Astrocyte (in vitro differentiated cells and primary cell): ENCODE measurements at regions not wholly inside any gene's neighbourhood (a gene's known extent, or its start where the extent isn't known, plus 50 kb on each side); places are given as distances from the start of the nearest gene placed in this dataset.

ENCODE experiments used
- DNase-seq: peaks from one replicate; pipeline ENCODE4 v3.0.0-alpha.2; 2010; ENCODE audit warnings: low read depth
- FAIRE-seq: peaks from 2 replicates; lab custom pipeline; 2011; peaks lifted over from hg19 to GRCh38; lab: Jason Lieb, UNC
- H2AFZ ChIP-seq: 2 replicates; pipeline ENCODE4 v1.6.0; 2012; ENCODE audit warnings: low read depth, low read length, inconsistent platforms
- H3K27ac ChIP-seq: 2 replicates; pipeline ENCODE4 v1.5.1; 2011; ENCODE audit warnings: low read depth, low read length, inconsistent platforms
- H3K27me3 ChIP-seq: 2 replicates; pipeline ENCODE4 v1.6.0; 2011; ENCODE audit warnings: low read length, inconsistent platforms; ENCODE audit not compliant: insufficient read depth
- H3K36me3 ChIP-seq: 2 replicates; pipeline ENCODE4 v1.5.1; 2011; ENCODE audit warnings: low read length, inconsistent platforms; ENCODE audit not compliant: insufficient read depth
- H3K4me1 ChIP-seq: 2 replicates; pipeline ENCODE4 v1.5.1; 2011; ENCODE audit warnings: low read length, inconsistent platforms; ENCODE audit not compliant: insufficient read depth
- H3K4me2 ChIP-seq: 2 replicates; pipeline ENCODE4 v1.6.0; 2012; ENCODE audit warnings: low read length, inconsistent platforms
- H3K4me3 ChIP-seq: 2 replicates; pipeline ENCODE4 v1.5.1; 2011; ENCODE audit warnings: low read depth, mild to moderate bottlenecking, low read length, inconsistent platforms; ENCODE audit not compliant: insufficient read depth
- H3K79me2 ChIP-seq: 2 replicates; pipeline ENCODE4 v1.6.0; 2012; ENCODE audit warnings: mild to moderate bottlenecking, low read length, inconsistent platforms; ENCODE audit not compliant: insufficient read depth
- H3K9ac ChIP-seq: 2 replicates; pipeline ENCODE4 v1.6.0; 2012; ENCODE audit warnings: mild to moderate bottlenecking, low read length, inconsistent platforms
- H3K9me3 ChIP-seq: 2 replicates; pipeline ENCODE4 v1.5.1; 2012; ENCODE audit warnings: low read depth, mild to moderate bottlenecking, low read length, inconsistent platforms; ENCODE audit not compliant: insufficient read depth
- H4K20me1 ChIP-seq: 2 replicates; pipeline ENCODE4 v1.6.0; 2012; ENCODE audit warnings: low read length, inconsistent platforms; ENCODE audit not compliant: insufficient read depth
- H3K27ac Mint-ChIP-seq: one replicate; pipeline ENCODE4 v1.8.0; 2021; ENCODE audit warnings: mild to moderate bottlenecking, mixed read lengths; ENCODE audit not compliant: unreplicated experiment
- H3K27me3 Mint-ChIP-seq: one replicate; pipeline ENCODE4 v1.8.0; 2021; ENCODE audit warnings: low read depth, mixed read lengths; ENCODE audit not compliant: unreplicated experiment
- H3K36me3 Mint-ChIP-seq: one replicate; pipeline ENCODE4 v1.8.0; 2021; ENCODE audit warnings: low read depth, mixed read lengths; ENCODE audit not compliant: unreplicated experiment
- H3K4me1 Mint-ChIP-seq: one replicate; pipeline ENCODE4 v1.8.0; 2021; ENCODE audit warnings: low read depth, mixed read lengths; ENCODE audit not compliant: unreplicated experiment
- H3K4me3 Mint-ChIP-seq: one replicate; pipeline ENCODE4 v1.8.0; 2021; ENCODE audit warnings: mild to moderate bottlenecking, moderate library complexity, mixed read lengths; ENCODE audit not compliant: unreplicated experiment
- H3K9me3 Mint-ChIP-seq: one replicate; pipeline ENCODE4 v1.8.0; 2021; ENCODE audit warnings: mild to moderate bottlenecking, mixed read lengths; ENCODE audit not compliant: unreplicated experiment
- CTCF ChIP-seq: IDR thresholded peaks from 2 replicates; pipeline ENCODE4 v1.5.1; 2011; ENCODE audit warnings: low read depth, mild to moderate bottlenecking, inconsistent platforms, low read length, moderate library complexity; ENCODE audit not compliant: insufficient read depth
- EZH2 ChIP-seq: IDR thresholded peaks from 2 replicates; pipeline ENCODE4 v1.6.1; 2012; ENCODE audit warnings: mild to moderate bottlenecking, low read length, inconsistent platforms; ENCODE audit not compliant: insufficient read depth

GRCh38 chr15:81751816-81752545 lies 293.8 kb downstream of the MEX3B start:
- Histone ChIP-seq H3K4me1 (no peaks in the 10 kb centered on the region), H3K79me2 (no peaks in the 10 kb centered on the region), H3K9me3 (no peaks in the 10 kb centered on the region), H3K4me2 (no peak overlapping the region), H3K36me3 (no peaks in the 10 kb centered on the region), H2AFZ (no peak overlapping the region), H3K27me3 (peaks cover 4% of the 10 kb centered on the region), H4K20me1 (no peaks in the 10 kb centered on the region), H3K4me3 (no peak overlapping the region), H3K9ac (no peak overlapping the region), H3K27ac (no peak overlapping the region)
- no peak for TF ChIP-seq EZH2
- no peak for TF ChIP-seq CTCF
- peaks cover 3% of the 10 kb centered on the region for H3K36me3 Mint-ChIP-seq
- H3K9me3 Mint-ChIP-seq, result no peaks in the 10 kb centered on the region
- DNase-seq, result no peak
- H3K4me3 Mint-ChIP-seq, result no peak overlapping the region
- H3K27me3 Mint-ChIP-seq, result peaks cover 5% of the 10 kb centered on the region
- no peak overlapping the region for H3K27ac Mint-ChIP-seq
- no peak for FAIRE-seq
- H3K4me1 Mint-ChIP-seq, result peaks cover 30% of the 10 kb centered on the region

DNA sequence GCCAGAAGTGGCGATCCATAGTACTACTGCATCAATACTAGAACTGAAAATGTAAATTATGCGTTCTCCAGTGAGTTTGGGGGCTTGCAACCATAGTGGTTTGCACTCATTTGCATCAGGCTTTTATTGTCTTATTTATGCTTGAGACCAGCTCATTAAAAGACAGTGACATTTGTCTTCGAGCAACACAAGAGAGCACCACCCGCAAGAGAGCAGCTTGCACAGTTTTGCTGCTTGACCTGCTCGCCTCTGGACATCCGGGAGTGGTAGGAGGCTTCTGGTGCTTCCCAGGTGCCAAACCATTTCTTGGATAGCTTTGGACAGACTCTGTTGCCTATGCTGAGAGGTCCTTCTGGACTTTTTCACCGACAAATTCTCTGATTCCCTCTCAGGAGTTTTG lies 294.6 kb downstream of the MEX3B start:
- Histone ChIP-seq H3K36me3 (no peaks in the 10 kb centered on the region), H2AFZ (no peak overlapping the region), H3K27me3 (peaks cover 4% of the 10 kb centered on the region), H3K4me2 (no peak overlapping the region), H3K9ac (no peak overlapping the region), H3K4me1 (no peaks in the 10 kb centered on the region), H4K20me1 (no peaks in the 10 kb centered on the region), H3K4me3 (no peak overlapping the region), H3K27ac (no peak overlapping the region), H3K79me2 (no peaks in the 10 kb centered on the region), H3K9me3 (no peaks in the 10 kb centered on the region)
- TF ChIP-seq EZH2 (no peak), CTCF (no peak)
- Mint-ChIP-seq H3K4me3 (no peak overlapping the region), H3K9me3 (no peaks in the 10 kb centered on the region), H3K27me3 (peaks cover 5% of the 10 kb centered on the region), H3K4me1 (peaks cover 30% of the 10 kb centered on the region), H3K36me3 (peaks cover 3% of the 10 kb centered on the region), H3K27ac (no peak overlapping the region)
- DNase-seq (no peak), FAIRE-seq (no peak)

DNA sequence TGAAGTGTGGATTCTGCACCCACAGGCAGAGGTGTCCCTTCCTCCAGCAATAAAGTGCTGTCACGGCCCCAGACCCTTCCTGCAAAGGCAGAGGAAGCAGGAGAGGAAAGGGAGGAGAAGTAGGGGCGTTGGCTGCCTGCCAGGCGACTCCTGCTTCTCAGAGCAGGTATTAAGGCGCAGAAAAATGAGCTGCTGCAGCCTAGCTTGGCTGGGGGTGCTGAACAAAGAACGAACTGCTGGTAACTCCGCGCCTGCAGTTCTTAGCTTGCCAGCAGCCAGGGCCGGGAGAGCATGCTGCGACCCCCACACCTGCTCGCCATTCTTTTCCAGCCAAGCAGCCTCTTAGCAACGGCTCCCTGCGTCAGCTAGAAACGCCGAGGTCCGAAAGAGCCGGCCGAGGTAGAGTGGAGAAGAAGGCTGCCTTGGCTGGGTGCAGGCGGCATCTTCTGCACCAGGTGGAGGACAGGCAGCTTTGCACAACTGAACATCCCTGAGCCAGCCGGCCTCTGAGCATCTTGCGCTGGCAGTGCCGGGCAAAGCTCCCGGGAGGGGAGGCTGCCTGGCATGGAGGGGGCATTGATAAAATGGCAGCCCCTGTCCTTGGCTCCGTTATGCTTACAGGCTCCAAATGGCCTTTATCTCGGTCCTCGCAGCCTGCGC lies 296.0 kb downstream of the MEX3B start:
- FAIRE-seq (no peak), DNase-seq (no peak)
- no peaks in the 10 kb centered on the region for H4K20me1 ChIP-seq
- H3K36me3 Mint-ChIP-seq, result peaks cover 3% of the 10 kb centered on the region
- no peak overlapping the region for H3K4me3 ChIP-seq
- peaks cover 30% of the 10 kb centered on the region for H3K4me1 Mint-ChIP-seq
- no peaks in the 10 kb centered on the region for H3K79me2 ChIP-seq
- no peak overlapping the region for H3K4me3 Mint-ChIP-seq
- no peak overlapping the region for H3K4me2 ChIP-seq
- peaks cover 5% of the 10 kb centered on the region for H3K27me3 Mint-ChIP-seq
- no peaks in the 10 kb centered on the region for H3K9me3 Mint-ChIP-seq
- no peak overlapping the region for H2AFZ ChIP-seq
- no peaks in the 10 kb centered on the region for H3K4me1 ChIP-seq
- TF ChIP-seq EZH2, result no peak
- TF ChIP-seq CTCF, result no peak
- no peak overlapping the region for H3K9ac ChIP-seq
- no peaks in the 10 kb centered on the region for H3K9me3 ChIP-seq
- no peaks in the 10 kb centered on the region for H3K36me3 ChIP-seq
- H3K27ac Mint-ChIP-seq, result no peak overlapping the region
- no peak overlapping the region for H3K27ac ChIP-seq
- H3K27me3 ChIP-seq, result peaks cover 4% of the 10 kb centered on the region
